HEK293 (cell line): ENCODE measurements at regions not wholly inside any gene's neighbourhood (a gene's known extent, or its start where the extent isn't known, plus 50 kb on each side); places are given as distances from the start of the nearest gene placed in this dataset.

Experiments used
- BCL11B ChIP-seq: fragments of 450-650 bp; formaldehyde crosslinking; IDR thresholded peaks from 2 replicates; pipeline ENCODE4 v1.5.1; 2016; ENCODE audit warnings: low read depth, missing biosample characterization, missing genetic modification characterization
- GLIS1 ChIP-seq: fragments of 450-650 bp; formaldehyde crosslinking; IDR thresholded peaks from 2 replicates; pipeline ENCODE4 v1.5.1; 2016; ENCODE audit warnings: missing biosample characterization, missing genetic modification characterization
- GLIS2 ChIP-seq: fragments of 450-650 bp; formaldehyde crosslinking; IDR thresholded peaks from 2 replicates; pipeline ENCODE4 v1.5.1; 2016; ENCODE audit warnings: missing biosample characterization, missing genetic modification characterization
- KLF1 ChIP-seq: fragments of 450-650 bp; formaldehyde crosslinking; IDR thresholded peaks from 2 replicates; pipeline ENCODE4 v1.5.1; 2016; ENCODE audit warnings: missing biosample characterization, missing genetic modification characterization
- KLF9 ChIP-seq: fragments of 450-650 bp; formaldehyde crosslinking; IDR thresholded peaks from 2 replicates; pipeline ENCODE4 v1.5.1; 2016; ENCODE audit warnings: missing biosample characterization, missing genetic modification characterization, low read depth
- OSR2 ChIP-seq: fragments of 450-650 bp; formaldehyde crosslinking; IDR thresholded peaks from 2 replicates; pipeline ENCODE4 v1.5.1; 2016; ENCODE audit warnings: missing biosample characterization, missing genetic modification characterization
- RBAK ChIP-seq: fragments of 450-650 bp; formaldehyde crosslinking; IDR thresholded peaks from 2 replicates; pipeline ENCODE4 v1.5.1; 2016; ENCODE audit warnings: missing biosample characterization, missing genetic modification characterization
- TCF7L2 ChIP-seq: IDR thresholded peaks from 2 replicates; pipeline ENCODE4 v1.6.1; 2011; ENCODE audit warnings: low read depth, mild to moderate bottlenecking, inconsistent platforms, low read length, moderate library complexity, borderline replicate concordance
- ZFP3 ChIP-seq: fragments of 450-650 bp; formaldehyde crosslinking; IDR thresholded peaks from 2 replicates; pipeline ENCODE4 v1.5.1; 2016; ENCODE audit warnings: low read depth, missing biosample characterization, missing genetic modification characterization
- ZNF121 ChIP-seq: fragments of 450-650 bp; formaldehyde crosslinking; IDR thresholded peaks from 2 replicates; pipeline ENCODE4 v1.5.1; 2016; ENCODE audit warnings: missing biosample characterization, missing genetic modification characterization
- ZNF132 ChIP-seq: fragments of 450-650 bp; formaldehyde crosslinking; IDR thresholded peaks from 2 replicates; pipeline ENCODE4 v1.5.1; 2017; ENCODE audit warnings: missing biosample characterization, missing genetic modification characterization, borderline replicate concordance
- ZNF341 ChIP-seq: fragments of 450-650 bp; formaldehyde crosslinking; IDR thresholded peaks from 2 replicates; pipeline ENCODE4; 2016; ENCODE audit warnings: low read depth, missing biosample characterization, missing genetic modification characterization
- ZNF501 ChIP-seq: fragments of 450-650 bp; formaldehyde crosslinking; IDR thresholded peaks from 2 replicates; pipeline ENCODE4 v1.5.1; 2016; ENCODE audit warnings: missing biosample characterization, missing genetic modification characterization
- ZNF510 ChIP-seq: fragments of 450-650 bp; formaldehyde crosslinking; IDR thresholded peaks from 2 replicates; pipeline ENCODE4 v1.5.1; 2018; ENCODE audit warnings: mild to moderate bottlenecking, missing genetic modification characterization, missing biosample characterization; ENCODE audit not compliant: insufficient replicate concordance
- ZNF555 ChIP-seq: fragments of 450-650 bp; formaldehyde crosslinking; conservative IDR thresholded peaks from 2 replicates; pipeline ENCODE4 v1.5.1; 2017; ENCODE audit warnings: missing biosample characterization, mild to moderate bottlenecking, missing genetic modification characterization, inconsistent platforms
- ZNF600 ChIP-seq: fragments of 450-650 bp; formaldehyde crosslinking; IDR thresholded peaks from 2 replicates; pipeline ENCODE4 v1.5.1; 2016; ENCODE audit warnings: missing biosample characterization, missing genetic modification characterization
- ZNF639 ChIP-seq: fragments of 450-650 bp; formaldehyde crosslinking; IDR thresholded peaks from 2 replicates; pipeline ENCODE4 v1.5.1; 2016; ENCODE audit warnings: missing biosample characterization, missing genetic modification characterization
- ZNF660 ChIP-seq: fragments of 450-650 bp; IDR thresholded peaks from 2 replicates; pipeline ENCODE4 v1.5.1; 2018; ENCODE audit warnings: missing biosample characterization, mild to moderate bottlenecking, missing genetic modification characterization
- ZNF664 ChIP-seq: fragments of 450-650 bp; formaldehyde crosslinking; IDR thresholded peaks from 2 replicates; pipeline ENCODE4 v1.5.1; 2016; ENCODE audit warnings: missing biosample characterization, missing genetic modification characterization
- ZNF670 ChIP-seq: fragments of 450-650 bp; formaldehyde crosslinking; IDR thresholded peaks from 2 replicates; pipeline ENCODE4 v1.5.1; 2016; ENCODE audit warnings: missing biosample characterization, missing genetic modification characterization, low read depth
- ZNF677 ChIP-seq: fragments of 450-650 bp; IDR thresholded peaks from 2 replicates; pipeline ENCODE4 v1.5.0; 2018; ENCODE audit warnings: missing biosample characterization, mild to moderate bottlenecking, missing genetic modification characterization, moderate library complexity
- ZNF747 ChIP-seq: fragments of 450-650 bp; formaldehyde crosslinking; IDR thresholded peaks from 2 replicates; pipeline ENCODE4 v1.5.1; 2016; ENCODE audit warnings: missing biosample characterization, missing genetic modification characterization
- TF ChIP-seq, protein P1 (sequence below): fragments of 450-650 bp; formaldehyde crosslinking; IDR thresholded peaks from 2 replicates; pipeline ENCODE4 v1.5.1; 2017; ENCODE audit warnings: missing biosample characterization, missing genetic modification characterization
- TF ChIP-seq, protein P2 (sequence below): fragments of 450-650 bp; formaldehyde crosslinking; conservative IDR thresholded peaks from 2 replicates; pipeline ENCODE4 v1.5.1; 2016; ENCODE audit warnings: low read depth, missing biosample characterization, missing genetic modification characterization
- TF ChIP-seq, protein P3 (sequence below): IDR thresholded peaks from 2 replicates; pipeline ENCODE4 v1.6.1; 2011; ENCODE audit warnings: mild to moderate bottlenecking, low read depth, low read length, borderline replicate concordance
- TF ChIP-seq, protein P4 (sequence below): fragments of 450-650 bp; formaldehyde crosslinking; conservative IDR thresholded peaks from 2 replicates; pipeline ENCODE4 v1.5.1; 2016; ENCODE audit warnings: low read depth, missing biosample characterization, missing genetic modification characterization

DNA sequence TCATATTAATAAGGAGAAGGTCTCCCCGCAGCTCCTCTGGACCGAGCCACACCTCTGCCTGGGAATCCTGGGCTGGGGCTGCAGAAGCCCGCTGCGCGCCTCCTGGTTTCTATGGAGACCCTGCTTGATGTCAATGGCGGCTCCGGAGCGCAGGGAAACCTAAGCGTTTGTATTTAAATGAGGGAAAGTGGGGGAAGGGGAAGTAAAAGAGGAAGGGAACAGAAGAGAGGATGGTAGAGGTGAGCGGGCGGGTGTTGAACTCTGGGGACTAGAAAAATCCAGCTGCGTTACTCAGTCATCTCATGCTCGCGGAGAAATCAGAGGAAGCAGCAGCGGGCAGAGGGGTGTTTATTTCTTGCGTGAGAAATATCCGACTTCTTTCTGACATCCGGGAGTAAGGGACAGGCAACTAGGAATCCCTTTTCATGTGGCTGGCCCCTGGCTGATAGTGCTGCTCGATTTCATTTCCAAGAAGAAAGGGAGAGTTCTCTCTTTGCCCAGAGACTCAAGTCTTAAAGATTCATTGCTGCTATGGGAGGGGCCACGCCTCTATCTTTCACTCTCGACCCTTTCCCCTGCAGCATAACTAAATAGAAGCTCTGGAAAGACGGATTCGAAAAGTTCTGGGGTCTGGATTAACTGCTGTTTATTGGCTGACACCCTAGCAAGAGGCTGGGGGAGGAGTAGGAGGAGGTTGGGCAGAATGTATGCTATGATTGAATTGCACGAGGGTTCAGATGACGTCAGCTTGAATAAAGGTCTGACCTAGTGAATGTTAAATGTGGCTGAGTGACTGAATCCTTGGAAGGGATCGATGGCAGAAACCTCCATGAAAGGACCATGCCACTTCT, 110.5 kb upstream of the GAP43 start (continued):
- TF ChIP-seq ZNF132 (no peak), ZNF639 (tag by site-specific recombination) (no peak), KLF9 (no peak), ZNF677 (tag by site-specific recombination) (no peak), ZNF341 (tag by site-specific recombination) (no peak), ZFP3 (tag by site-specific recombination) (no peak), KLF1 (tag by site-specific recombination) (no peak), ZNF600 (tag by site-specific recombination) (0 out of 2 replicates have a peak, but pooled peaks have one; percentile 5), GLIS2 (tag by site-specific recombination) (no peak), ZNF670 (tag by site-specific recombination) (no peak), ZNF555 (no peak), ZNF664 (tag by site-specific recombination) (peak; percentile 30; the same call in 1 of the 2 replicates), OSR2 (tag by site-specific recombination) (no peak), TCF7L2 (no peak), ZNF660 (peak; percentile 24; the same call in 1 of the 2 replicates), ZNF510 (tag by site-specific recombination) (no peak), ZNF121 (tag by site-specific recombination) (no peak), BCL11B (tag by site-specific recombination) (no peak), ZNF747 (tag by site-specific recombination) (no peak), RBAK (no peak), GLIS1 (tag by site-specific recombination) (no peak), ZNF501 (tag by site-specific recombination) (no peak)
- TF ChIP-seq, protein P1, sequence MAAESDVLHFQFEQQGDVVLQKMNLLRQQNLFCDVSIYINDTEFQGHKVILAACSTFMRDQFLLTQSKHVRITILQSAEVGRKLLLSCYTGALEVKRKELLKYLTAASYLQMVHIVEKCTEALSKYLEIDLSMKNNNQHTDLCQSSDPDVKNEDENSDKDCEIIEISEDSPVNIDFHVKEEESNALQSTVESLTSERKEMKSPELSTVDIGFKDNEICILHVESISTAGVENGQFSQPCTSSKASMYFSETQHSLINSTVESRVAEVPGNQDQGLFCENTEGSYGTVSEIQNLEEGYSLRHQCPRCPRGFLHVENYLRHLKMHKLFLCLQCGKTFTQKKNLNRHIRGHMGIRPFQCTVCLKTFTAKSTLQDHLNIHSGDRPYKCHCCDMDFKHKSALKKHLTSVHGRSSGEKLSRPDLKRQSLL = no peak; the same call in 1 of the 2 replicates
- TF ChIP-seq, protein P2, sequence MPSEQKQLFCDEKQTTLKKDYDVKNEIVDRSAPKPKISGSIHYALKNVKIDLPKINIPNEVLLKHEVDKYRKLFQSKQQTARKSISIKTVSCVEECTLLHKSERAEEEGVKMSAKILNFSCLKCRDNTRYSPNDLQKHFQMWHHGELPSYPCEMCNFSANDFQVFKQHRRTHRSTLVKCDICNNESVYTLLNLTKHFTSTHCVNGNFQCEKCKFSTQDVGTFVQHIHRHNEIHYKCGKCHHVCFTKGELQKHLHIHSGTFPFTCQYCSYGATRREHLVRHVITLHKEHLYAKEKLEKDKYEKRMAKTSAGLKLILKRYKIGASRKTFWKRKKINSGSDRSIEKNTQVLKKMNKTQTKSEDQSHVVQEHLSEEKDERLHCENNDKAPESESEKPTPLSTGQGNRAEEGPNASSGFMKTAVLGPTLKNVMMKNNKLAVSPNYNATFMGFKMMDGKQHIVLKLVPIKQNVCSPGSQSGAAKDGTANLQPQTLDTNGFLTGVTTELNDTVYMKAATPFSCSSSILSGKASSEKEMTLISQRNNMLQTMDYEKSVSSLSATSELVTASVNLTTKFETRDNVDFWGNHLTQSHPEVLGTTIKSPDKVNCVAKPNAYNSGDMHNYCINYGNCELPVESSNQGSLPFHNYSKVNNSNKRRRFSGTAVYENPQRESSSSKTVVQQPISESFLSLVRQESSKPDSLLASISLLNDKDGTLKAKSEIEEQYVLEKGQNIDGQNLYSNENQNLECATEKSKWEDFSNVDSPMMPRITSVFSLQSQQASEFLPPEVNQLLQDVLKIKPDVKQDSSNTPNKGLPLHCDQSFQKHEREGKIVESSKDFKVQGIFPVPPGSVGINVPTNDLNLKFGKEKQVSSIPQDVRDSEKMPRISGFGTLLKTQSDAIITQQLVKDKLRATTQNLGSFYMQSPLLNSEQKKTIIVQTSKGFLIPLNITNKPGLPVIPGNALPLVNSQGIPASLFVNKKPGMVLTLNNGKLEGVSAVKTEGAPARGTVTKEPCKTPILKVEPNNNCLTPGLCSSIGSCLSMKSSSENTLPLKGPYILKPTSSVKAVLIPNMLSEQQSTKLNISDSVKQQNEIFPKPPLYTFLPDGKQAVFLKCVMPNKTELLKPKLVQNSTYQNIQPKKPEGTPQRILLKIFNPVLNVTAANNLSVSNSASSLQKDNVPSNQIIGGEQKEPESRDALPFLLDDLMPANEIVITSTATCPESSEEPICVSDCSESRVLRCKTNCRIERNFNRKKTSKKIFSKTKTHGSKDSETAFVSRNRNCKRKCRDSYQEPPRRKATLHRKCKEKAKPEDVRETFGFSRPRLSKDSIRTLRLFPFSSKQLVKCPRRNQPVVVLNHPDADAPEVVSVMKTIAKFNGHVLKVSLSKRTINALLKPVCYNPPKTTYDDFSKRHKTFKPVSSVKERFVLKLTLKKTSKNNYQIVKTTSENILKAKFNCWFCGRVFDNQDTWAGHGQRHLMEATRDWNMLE (tag by site-specific recombination) = no peak
- TF ChIP-seq, protein P3, sequence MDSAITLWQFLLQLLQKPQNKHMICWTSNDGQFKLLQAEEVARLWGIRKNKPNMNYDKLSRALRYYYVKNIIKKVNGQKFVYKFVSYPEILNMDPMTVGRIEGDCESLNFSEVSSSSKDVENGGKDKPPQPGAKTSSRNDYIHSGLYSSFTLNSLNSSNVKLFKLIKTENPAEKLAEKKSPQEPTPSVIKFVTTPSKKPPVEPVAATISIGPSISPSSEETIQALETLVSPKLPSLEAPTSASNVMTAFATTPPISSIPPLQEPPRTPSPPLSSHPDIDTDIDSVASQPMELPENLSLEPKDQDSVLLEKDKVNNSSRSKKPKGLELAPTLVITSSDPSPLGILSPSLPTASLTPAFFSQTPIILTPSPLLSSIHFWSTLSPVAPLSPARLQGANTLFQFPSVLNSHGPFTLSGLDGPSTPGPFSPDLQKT = no peak
- TF ChIP-seq, protein P4, sequence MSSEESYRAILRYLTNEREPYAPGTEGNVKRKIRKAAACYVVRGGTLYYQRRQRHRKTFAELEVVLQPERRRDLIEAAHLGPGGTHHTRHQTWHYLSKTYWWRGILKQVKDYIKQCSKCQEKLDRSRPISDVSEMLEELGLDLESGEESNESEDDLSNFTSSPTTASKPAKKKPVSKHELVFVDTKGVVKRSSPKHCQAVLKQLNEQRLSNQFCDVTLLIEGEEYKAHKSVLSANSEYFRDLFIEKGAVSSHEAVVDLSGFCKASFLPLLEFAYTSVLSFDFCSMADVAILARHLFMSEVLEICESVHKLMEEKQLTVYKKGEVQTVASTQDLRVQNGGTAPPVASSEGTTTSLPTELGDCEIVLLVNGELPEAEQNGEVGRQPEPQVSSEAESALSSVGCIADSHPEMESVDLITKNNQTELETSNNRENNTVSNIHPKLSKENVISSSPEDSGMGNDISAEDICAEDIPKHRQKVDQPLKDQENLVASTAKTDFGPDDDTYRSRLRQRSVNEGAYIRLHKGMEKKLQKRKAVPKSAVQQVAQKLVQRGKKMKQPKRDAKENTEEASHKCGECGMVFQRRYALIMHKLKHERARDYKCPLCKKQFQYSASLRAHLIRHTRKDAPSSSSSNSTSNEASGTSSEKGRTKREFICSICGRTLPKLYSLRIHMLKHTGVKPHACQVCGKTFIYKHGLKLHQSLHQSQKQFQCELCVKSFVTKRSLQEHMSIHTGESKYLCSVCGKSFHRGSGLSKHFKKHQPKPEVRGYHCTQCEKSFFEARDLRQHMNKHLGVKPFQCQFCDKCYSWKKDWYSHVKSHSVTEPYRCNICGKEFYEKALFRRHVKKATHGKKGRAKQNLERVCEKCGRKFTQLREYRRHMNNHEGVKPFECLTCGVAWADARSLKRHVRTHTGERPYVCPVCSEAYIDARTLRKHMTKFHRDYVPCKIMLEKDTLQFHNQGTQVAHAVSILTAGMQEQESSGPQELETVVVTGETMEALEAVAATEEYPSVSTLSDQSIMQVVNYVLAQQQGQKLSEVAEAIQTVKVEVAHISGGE (tag by site-specific recombination) = peak; percentile 33; the same call in 1 of the 2 replicates
